ENCODE measurements at regions not wholly inside any gene's neighbourhood (a gene's known extent, or its start where the extent isn't known, plus 50 kb on each side); places are given as distances from the start of the nearest gene placed in this dataset.

DNA sequence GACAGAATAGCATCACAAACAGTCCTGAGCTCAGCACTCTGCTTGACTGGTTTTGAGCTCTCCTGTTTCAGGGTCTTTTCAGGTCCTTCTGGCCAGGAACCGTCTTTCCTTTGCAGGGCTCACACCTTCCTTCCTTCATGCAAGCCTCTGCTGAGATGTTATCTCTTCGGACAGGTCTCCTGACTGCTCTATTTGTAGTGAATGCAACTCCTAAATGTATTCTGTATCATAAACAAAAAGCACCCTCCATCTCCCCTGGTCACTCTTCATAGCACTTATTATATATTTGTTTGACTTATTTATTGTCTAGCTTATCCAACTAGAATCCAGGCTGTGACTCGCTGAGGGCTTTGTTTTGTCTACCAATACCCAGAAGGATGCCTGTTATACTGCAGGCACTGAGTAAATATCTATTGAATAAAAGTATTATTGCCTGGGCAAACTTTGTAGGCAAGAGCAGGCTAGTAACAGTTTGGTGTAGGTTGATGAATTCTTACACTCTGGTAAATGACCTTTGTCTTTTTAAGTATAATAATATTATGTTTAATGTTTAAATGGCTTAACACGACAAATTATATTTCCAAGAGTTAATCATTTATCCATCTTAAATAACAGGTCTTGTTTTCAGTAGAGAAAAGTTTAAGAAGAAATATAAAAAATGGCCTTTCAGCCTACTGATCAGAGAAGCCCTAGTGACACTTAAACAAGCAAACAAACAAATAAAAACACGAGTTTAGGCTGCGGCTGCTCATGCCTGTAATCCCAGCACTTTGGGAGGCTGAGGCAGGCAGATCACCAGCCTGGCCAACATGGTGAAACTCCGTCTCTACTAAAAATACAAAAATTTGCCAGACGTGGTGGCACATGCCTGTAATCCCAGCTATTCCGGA, 199.7 kb downstream of the BCAS1 start:
- H3K9ac ChIP-seq: no peak overlapping the region
- TF ChIP-seq, protein P1, sequence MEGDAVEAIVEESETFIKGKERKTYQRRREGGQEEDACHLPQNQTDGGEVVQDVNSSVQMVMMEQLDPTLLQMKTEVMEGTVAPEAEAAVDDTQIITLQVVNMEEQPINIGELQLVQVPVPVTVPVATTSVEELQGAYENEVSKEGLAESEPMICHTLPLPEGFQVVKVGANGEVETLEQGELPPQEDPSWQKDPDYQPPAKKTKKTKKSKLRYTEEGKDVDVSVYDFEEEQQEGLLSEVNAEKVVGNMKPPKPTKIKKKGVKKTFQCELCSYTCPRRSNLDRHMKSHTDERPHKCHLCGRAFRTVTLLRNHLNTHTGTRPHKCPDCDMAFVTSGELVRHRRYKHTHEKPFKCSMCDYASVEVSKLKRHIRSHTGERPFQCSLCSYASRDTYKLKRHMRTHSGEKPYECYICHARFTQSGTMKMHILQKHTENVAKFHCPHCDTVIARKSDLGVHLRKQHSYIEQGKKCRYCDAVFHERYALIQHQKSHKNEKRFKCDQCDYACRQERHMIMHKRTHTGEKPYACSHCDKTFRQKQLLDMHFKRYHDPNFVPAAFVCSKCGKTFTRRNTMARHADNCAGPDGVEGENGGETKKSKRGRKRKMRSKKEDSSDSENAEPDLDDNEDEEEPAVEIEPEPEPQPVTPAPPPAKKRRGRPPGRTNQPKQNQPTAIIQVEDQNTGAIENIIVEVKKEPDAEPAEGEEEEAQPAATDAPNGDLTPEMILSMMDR (IDR thresholded peaks at IDR 0.05): no peak
- peak overlapping the region; percentile 58 for H3K4me2 ChIP-seq (ENCODE audit: low read length)
- no peaks in the 10 kb centered on the region for H3K9me3 ChIP-seq (ENCODE audit: control insufficient read depth, low read length)
- H3K4me3 ChIP-seq (ENCODE audit: low read depth, low read length): peak overlapping the region; percentile 6
- peak overlapping the region; percentile 93 for H3K27ac ChIP-seq
- H3K79me2 ChIP-seq: no peaks in the 10 kb centered on the region
- peaks cover 32% of the 10 kb centered on the region for H3K4me1 ChIP-seq
- H2AFZ ChIP-seq: peak overlapping the region; percentile 44
- no peaks in the 10 kb centered on the region for H3K36me3 ChIP-seq (ENCODE audit: control insufficient read depth, insufficient read depth, low read length)
- no peaks in the 10 kb centered on the region for H3K27me3 ChIP-seq (ENCODE audit: control insufficient read depth, insufficient read depth, low read length)

GRCh38 chr20:53869466-53870258, 200.7 kb downstream of the BCAS1 start:
- Histone ChIP-seq H3K9me3 (ENCODE audit: control insufficient read depth, low read length) (no peaks in the 10 kb centered on the region), H3K79me2 (no peaks in the 10 kb centered on the region), H3K27me3 (ENCODE audit: control insufficient read depth, insufficient read depth, low read length) (no peaks in the 10 kb centered on the region), H3K4me2 (ENCODE audit: low read length) (peak overlapping the region; percentile 58), H3K36me3 (ENCODE audit: control insufficient read depth, insufficient read depth, low read length) (no peaks in the 10 kb centered on the region), H3K27ac (peak overlapping the region; percentile 93), H3K4me1 (peaks cover 42% of the 10 kb centered on the region), H3K4me3 (ENCODE audit: low read depth, low read length) (peak overlapping the region; percentile 6), H2AFZ (peak overlapping the region; percentile 82), H3K9ac (peak overlapping the region; percentile 32)
- TF ChIP-seq, protein P1 (IDR thresholded peaks at IDR 0.05): peak; percentile 82

DNA sequence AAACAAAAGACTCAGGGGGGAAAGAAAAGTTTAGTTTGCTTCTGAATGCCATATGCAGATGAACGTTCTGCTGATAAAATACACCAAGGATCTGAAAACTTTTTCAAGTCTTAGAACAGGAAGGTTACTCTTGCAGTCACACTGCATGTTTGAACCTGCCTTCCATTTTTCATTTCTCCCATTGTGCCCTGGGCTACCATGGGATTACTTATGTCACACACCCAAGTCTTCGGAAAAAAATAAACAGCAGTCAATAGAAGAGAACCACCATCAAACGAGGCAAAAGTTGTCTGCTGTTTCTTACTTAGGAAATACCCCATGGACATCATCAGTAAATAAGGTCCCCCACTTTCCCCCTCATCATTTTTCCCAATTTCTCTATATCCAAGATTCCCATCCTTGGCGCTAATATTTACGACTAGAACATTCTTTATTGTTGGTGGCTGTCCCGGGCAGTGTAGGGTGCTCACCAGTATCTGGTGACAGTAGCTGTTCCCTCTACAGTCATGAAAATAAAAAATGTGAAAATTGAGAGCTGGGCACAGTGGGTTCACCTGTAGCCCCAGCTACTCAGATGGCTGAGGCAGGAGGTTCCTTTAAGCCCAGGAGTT, 202.5 kb downstream of the BCAS1 start:
- TF ChIP-seq, protein P1 (IDR thresholded peaks at IDR 0.05): no peak
- Histone ChIP-seq H2AFZ (peak overlapping the region; percentile 72), H3K9me3 (ENCODE audit: control insufficient read depth, low read length) (no peaks in the 10 kb centered on the region), H3K4me3 (ENCODE audit: low read depth, low read length) (no peak overlapping the region), H3K4me2 (ENCODE audit: low read length) (peak overlapping the region; percentile 92), H3K4me1 (peaks cover 59% of the 10 kb centered on the region), H3K36me3 (ENCODE audit: control insufficient read depth, insufficient read depth, low read length) (no peaks in the 10 kb centered on the region), H3K79me2 (no peaks in the 10 kb centered on the region), H3K27me3 (ENCODE audit: control insufficient read depth, insufficient read depth, low read length) (no peaks in the 10 kb centered on the region), H3K27ac (peak overlapping the region; percentile 99), H3K9ac (no peak overlapping the region)

GRCh38 chr20:53866794-53867740, 203.3 kb downstream of the BCAS1 start:
- H3K4me2 ChIP-seq (ENCODE audit: low read length): peak overlapping the region; percentile 92
- peak overlapping the region; percentile 55 for H3K4me3 ChIP-seq (ENCODE audit: low read depth, low read length)
- H3K9ac ChIP-seq: no peak overlapping the region
- H3K79me2 ChIP-seq: no peaks in the 10 kb centered on the region
- TF ChIP-seq, protein P1 (IDR thresholded peaks at IDR 0.05): no peak
- peak overlapping the region; percentile 99 for H3K27ac ChIP-seq
- no peaks in the 10 kb centered on the region for H3K9me3 ChIP-seq (ENCODE audit: control insufficient read depth, low read length)
- no peaks in the 10 kb centered on the region for H3K27me3 ChIP-seq (ENCODE audit: control insufficient read depth, insufficient read depth, low read length)
- H3K4me1 ChIP-seq: peaks cover 61% of the 10 kb centered on the region
- H2AFZ ChIP-seq: peak overlapping the region; percentile 72
- no peaks in the 10 kb centered on the region for H3K36me3 ChIP-seq (ENCODE audit: control insufficient read depth, insufficient read depth, low read length)

Data from parathyroid adenoma (tissue), 2 donors.